H9 (cell line): ENCODE measurements at regions not wholly inside any gene's neighbourhood (a gene's known extent, or its start where the extent isn't known, plus 50 kb on each side); places are given as distances from the start of the nearest gene placed in this dataset.

ENCODE experiments used
- DNase-seq: peaks from one replicate; pipeline ENCODE4 v3.0.0-alpha.2; 2017
- H2AFZ ChIP-seq: one replicate; pipeline ENCODE4 v1.6.1; 2013; ENCODE audit warnings: mild to moderate bottlenecking, low read length, control low read depth, moderate library complexity
- H2AK5ac ChIP-seq: 2 replicates; pipeline ENCODE4 v1.6.1; 2013; ENCODE audit warnings: low read length, control low read depth, mixed read lengths; ENCODE audit not compliant: insufficient read length
- H2BK120ac ChIP-seq: one replicate; pipeline ENCODE4 v1.6.1; 2013; ENCODE audit warnings: low read depth, mild to moderate bottlenecking, low read length, control low read depth, inconsistent platforms; ENCODE audit not compliant: poor library complexity, severe bottlenecking
- H2BK12ac ChIP-seq: 2 replicates; pipeline ENCODE4 v1.6.1; 2013; ENCODE audit warnings: low read length, control low read depth, mixed read lengths, low read depth; ENCODE audit not compliant: insufficient read length
- H2BK15ac ChIP-seq: 2 replicates; pipeline ENCODE4 v1.6.1; 2013; ENCODE audit warnings: low read depth, low read length, control low read depth
- H2BK20ac ChIP-seq: one replicate; pipeline ENCODE4 v1.6.1; 2013; ENCODE audit warnings: low read depth, mild to moderate bottlenecking, low read length, control low read depth, inconsistent platforms; ENCODE audit not compliant: poor library complexity, severe bottlenecking
- H2BK5ac ChIP-seq: 2 replicates; pipeline ENCODE4 v1.6.1; 2013; ENCODE audit warnings: low read length, control low read depth, mixed read lengths; ENCODE audit not compliant: insufficient read length
- H3K14ac ChIP-seq: 2 replicates; pipeline ENCODE4 v1.6.1; 2013; ENCODE audit warnings: low read length, control low read depth; ENCODE audit not compliant: insufficient read depth
- H3K18ac ChIP-seq: 2 replicates; pipeline ENCODE4 v1.6.1; 2013; ENCODE audit warnings: low read depth, mild to moderate bottlenecking, mixed read lengths, low read length, control low read depth; ENCODE audit not compliant: insufficient read length
- H3K23ac ChIP-seq: 2 replicates; pipeline ENCODE4 v1.6.1; 2013; ENCODE audit warnings: low read length, control low read depth, mixed read lengths, low read depth; ENCODE audit not compliant: insufficient read length
- H3K23me2 ChIP-seq: 2 replicates; pipeline ENCODE4 v1.6.1; 2013; ENCODE audit warnings: low read depth, mild to moderate bottlenecking, mixed read lengths, low read length, control low read depth; ENCODE audit not compliant: insufficient read length, poor library complexity, severe bottlenecking
- H3K27ac ChIP-seq: 2 replicates; pipeline ENCODE4 v1.5.1; 2013; ENCODE audit warnings: low read length, control low read depth, mixed read lengths, low read depth; ENCODE audit not compliant: insufficient read length
- H3K27me3 ChIP-seq: 2 replicates; pipeline ENCODE4 v1.6.1; 2013; ENCODE audit warnings: low read length, control low read depth, inconsistent platforms; ENCODE audit not compliant: insufficient read depth
- H3K4ac ChIP-seq: 2 replicates; pipeline ENCODE4 v1.6.1; 2013; ENCODE audit warnings: low read depth, mild to moderate bottlenecking, control low read depth, inconsistent platforms, low read length, moderate library complexity
- H3K4me1 ChIP-seq: 2 replicates; pipeline ENCODE4 v1.6.1; 2013; ENCODE audit warnings: low read length, control low read depth, inconsistent platforms; ENCODE audit not compliant: insufficient read depth
- H3K4me2 ChIP-seq: 2 replicates; pipeline ENCODE4 v1.6.1; 2013; ENCODE audit warnings: low read length, control low read depth, mixed read lengths; ENCODE audit not compliant: insufficient read length, insufficient read depth
- H3K56ac ChIP-seq: 2 replicates; pipeline ENCODE4 v1.6.1; 2013; ENCODE audit warnings: low read depth, mild to moderate bottlenecking, mixed read lengths, low read length, control low read depth; ENCODE audit not compliant: insufficient read length
- H3K79me1 ChIP-seq: 2 replicates; pipeline ENCODE4 v1.6.1; 2013; ENCODE audit warnings: low read depth, mild to moderate bottlenecking, moderate library complexity, low read length, control low read depth, inconsistent platforms; ENCODE audit not compliant: insufficient read depth, poor library complexity, severe bottlenecking
- H3K79me2 ChIP-seq: 2 replicates; pipeline ENCODE4 v1.6.1; 2013; ENCODE audit warnings: low read length, control low read depth, inconsistent platforms; ENCODE audit not compliant: insufficient read depth
- H3K9ac ChIP-seq: 2 replicates; pipeline ENCODE4 v1.6.1; 2013; ENCODE audit warnings: low read length, control low read depth, mixed read lengths; ENCODE audit not compliant: insufficient read length; ENCODE audit errors: extremely low read depth
- H3K9me3 ChIP-seq: one replicate; pipeline ENCODE4 v1.6.1; 2013; ENCODE audit warnings: low read depth, low read length, inconsistent platforms; ENCODE audit not compliant: control insufficient read depth
- H3T11ph ChIP-seq: one replicate; pipeline ENCODE4 v1.6.1; 2013; ENCODE audit warnings: mild to moderate bottlenecking, low read length, control low read depth, inconsistent platforms
- H4K20me1 ChIP-seq: one replicate; pipeline ENCODE4 v1.6.1; 2013; ENCODE audit not compliant: control insufficient read depth, insufficient read length, insufficient read depth
- H4K5ac ChIP-seq: 2 replicates; pipeline ENCODE4 v1.6.1; 2013; ENCODE audit warnings: low read depth, mild to moderate bottlenecking, mixed read lengths, low read length, control low read depth; ENCODE audit not compliant: insufficient read length
- H4K8ac ChIP-seq: replicated peaks from 2 replicates; pipeline ENCODE4 v1.6.1; 2013; ENCODE audit warnings: low read length, control low read depth, mixed read lengths, low read depth; ENCODE audit not compliant: insufficient read length
- H4K91ac ChIP-seq: 2 replicates; pipeline ENCODE4 v1.6.1; 2013; ENCODE audit warnings: low read depth, mild to moderate bottlenecking, moderate library complexity, mixed read lengths, low read length, control low read depth; ENCODE audit not compliant: insufficient read length
- H3K27ac Mint-ChIP-seq, 3 experiments: 2 replicates in 2 of 3; 3 replicates in 1 of 3; pipeline ENCODE4 v1.8.0; 2020 to 2021; ENCODE audit warnings: mixed read lengths in 3 of 3, mild to moderate bottlenecking in 1 of 3, moderate library complexity in 1 of 3
- H3K27me3 Mint-ChIP-seq: 2 replicates; pipeline ENCODE4 v1.8.0; 2021; ENCODE audit warnings: low read depth, mild to moderate bottlenecking, moderate library complexity, mixed read lengths
- H3K36me3 Mint-ChIP-seq, 3 experiments: 2 replicates in 2 of 3; 3 replicates in 1 of 3; pipeline ENCODE4 v1.8.0; 2020 to 2021; ENCODE audit warnings: low read depth in 3 of 3, mixed read lengths in 3 of 3; ENCODE audit not compliant: insufficient read depth in 1 of 3
- H3K4me1 Mint-ChIP-seq, 2 experiments: 2 replicates each; pipeline ENCODE4 v1.8.0; 2020; ENCODE audit warnings: mixed read lengths in 2 of 2
- H3K4me3 Mint-ChIP-seq, 2 experiments: 2 replicates in 1 of 2; 3 replicates in 1 of 2; pipeline ENCODE4 v1.8.0; 2020 to 2021; ENCODE audit warnings: mild to moderate bottlenecking in 2 of 2, mixed read lengths in 2 of 2, moderate library complexity in 1 of 2
- H3K9me3 Mint-ChIP-seq, 2 experiments: 2 replicates in 1 of 2; 3 replicates in 1 of 2; pipeline ENCODE4 v1.8.0; 2020; ENCODE audit warnings: mild to moderate bottlenecking in 2 of 2, mixed read lengths in 2 of 2, moderate library complexity in 1 of 2
- CTCF ChIP-seq: fragments of 200-600 bp; sonication (generic); conservative IDR thresholded peaks from 3 replicates; pipeline ENCODE4 v1.8.0; 2021; ENCODE audit warnings: antibody characterized with exemption, mild to moderate bottlenecking
- WGBS: extraction: QIAGEN DNeasy Blood & Tissue Kit; methylation state at CpG from one replicate; pipeline ENCODE4 v1.1.7; 2013; ENCODE audit warnings: missing lambda C conversion rate, low lambda C conversion rate, mixed read lengths; ENCODE audit not compliant: insufficient read length; ENCODE audit errors: extremely low coverage; 5-methylcytosine and 5-hydroxymethylcytosine counted together

GRCh38 chr3:64903006-64903405 is 215.2 kb upstream of the ADAMTS9 start:
- Histone ChIP-seq H2AFZ (no peak overlapping the region), H3K27ac (no peak overlapping the region), H2BK20ac (no peak overlapping the region), H3K23ac (no peak overlapping the region), H3K9ac (no peak overlapping the region), H3K4ac (no peak overlapping the region), H2BK15ac (no peak overlapping the region), H3K9me3 (no peaks in the 10 kb centered on the region), H2BK120ac (no peak overlapping the region), H4K8ac (no peak overlapping the region), H3K79me2 (0 out of 2 replicates have a peak, but pooled peaks cover 1% of the 10 kb centered on the region), H3K56ac (no peak overlapping the region), H2AK5ac (no peak overlapping the region), H3K79me1 (no peaks in the 10 kb centered on the region), H3K18ac (no peak overlapping the region), H2BK12ac (no peak overlapping the region), H3K14ac (no peak overlapping the region), H3K23me2 (no peaks in the 10 kb centered on the region), H2BK5ac (no peak overlapping the region), H3T11ph (no peak overlapping the region), H3K4me2 (no peak overlapping the region), H3K4me1 (no peaks in the 10 kb centered on the region), H3K27me3 (no peaks in the 10 kb centered on the region), H4K20me1 (no peaks in the 10 kb centered on the region), H4K91ac (no peak overlapping the region), H4K5ac (no peak overlapping the region)
- no peak overlapping the region for H3K4me3 Mint-ChIP-seq
- no CpG with 5 or more reads among the region's 1 CpG for WGBS
- no peak overlapping the region for H3K27ac Mint-ChIP-seq
- H3K4me1 Mint-ChIP-seq: peaks cover 25 to 30% of the 10 kb centered on the region in 2 experiments
- DNase-seq: no peak
- no peaks in the 10 kb centered on the region for H3K9me3 Mint-ChIP-seq
- H3K27me3 Mint-ChIP-seq: no peaks in the 10 kb centered on the region
- TF ChIP-seq CTCF: no peak
- no peaks in the 10 kb centered on the region for H3K36me3 Mint-ChIP-seq
